Skeletal muscle satellite cell (primary cell): ENCODE measurements at regions not wholly inside any gene's neighbourhood (a gene's known extent, or its start where the extent isn't known, plus 50 kb on each side); places are given as distances from the start of the nearest gene placed in this dataset.

Experiments
- H3K27me3 ChIP-seq: 2 replicates; pipeline ENCODE4 v1.7.0; 2013; ENCODE audit warnings: low read length; ENCODE audit not compliant: control insufficient read depth, insufficient read depth
- H3K36me3 ChIP-seq: 2 replicates; pipeline ENCODE4 v1.7.0; 2013; ENCODE audit warnings: mild to moderate bottlenecking, control low read depth, low read length; ENCODE audit not compliant: insufficient read depth
- H3K4me1 ChIP-seq: 2 replicates; pipeline ENCODE4 v1.7.0; 2013; ENCODE audit warnings: low read length; ENCODE audit not compliant: control insufficient read depth, insufficient read depth
- H3K4me2 ChIP-seq: 2 replicates; pipeline ENCODE4 v1.7.0; 2013; ENCODE audit warnings: mild to moderate bottlenecking, low read length
- H3K4me3 ChIP-seq: 2 replicates; pipeline ENCODE4 v1.7.0; 2013; ENCODE audit warnings: low read length
- H3K9ac ChIP-seq: 2 replicates; pipeline ENCODE4 v1.7.0; 2013; ENCODE audit warnings: mild to moderate bottlenecking, low read depth, low read length, moderate library complexity
- H3K9me3 ChIP-seq: replicated peaks from 2 replicates; pipeline ENCODE4 v1.7.0; 2013; ENCODE audit warnings: mild to moderate bottlenecking, control low read depth, low read length

GRCh38 chrX:4800756-4801155, 1087.3 kb upstream of the PRKX start:
- no peaks in the 10 kb centered on the region for H3K36me3 ChIP-seq
- H3K4me3 ChIP-seq: no peak overlapping the region
- H3K4me1 ChIP-seq: no peaks in the 10 kb centered on the region
- H3K4me2 ChIP-seq: no peak overlapping the region
- no peak overlapping the region for H3K9ac ChIP-seq
- H3K9me3 ChIP-seq: peaks cover 5% of the 10 kb centered on the region
- H3K27me3 ChIP-seq: no peaks in the 10 kb centered on the region

- Histone ChIP-seq H3K4me1 (no peaks in the 10 kb centered on the region), H3K36me3 (no peaks in the 10 kb centered on the region), H3K9me3 (peaks cover under 1% of the 10 kb centered on the region), H3K4me3 (no peak overlapping the region), H3K27me3 (no peaks in the 10 kb centered on the region), H3K4me2 (no peak overlapping the region), H3K9ac (no peak overlapping the region)
These were observed 1074.5 kb upstream of the PRKX start for GRCh38 chrX:4787971-4788370.

GRCh38 chrX:4764888-4765287, 1051.4 kb upstream of the PRKX start:
- Histone ChIP-seq H3K4me2 (no peak overlapping the region), H3K4me1 (no peaks in the 10 kb centered on the region), H3K27me3 (no peaks in the 10 kb centered on the region), H3K4me3 (no peak overlapping the region), H3K9me3 (peaks cover 4% of the 10 kb centered on the region), H3K36me3 (no peaks in the 10 kb centered on the region), H3K9ac (no peak overlapping the region)

GRCh38 chrX:4762196-4762595, 1048.7 kb upstream of the PRKX start:
- Histone ChIP-seq H3K4me1 (no peaks in the 10 kb centered on the region), H3K9ac (no peak overlapping the region), H3K27me3 (no peaks in the 10 kb centered on the region), H3K36me3 (no peaks in the 10 kb centered on the region), H3K4me2 (no peak overlapping the region), H3K9me3 (peaks cover 7% of the 10 kb centered on the region), H3K4me3 (no peak overlapping the region)

- Histone ChIP-seq H3K9me3 (peaks cover 3% of the 10 kb centered on the region), H3K4me3 (no peak overlapping the region), H3K4me2 (no peak overlapping the region), H3K9ac (no peak overlapping the region), H3K27me3 (no peaks in the 10 kb centered on the region), H3K36me3 (no peaks in the 10 kb centered on the region), H3K4me1 (no peaks in the 10 kb centered on the region)
These were observed 1041.6 kb upstream of the PRKX start for GRCh38 chrX:4754878-4755604.

GRCh38 chrX:4741024-4741423, 1027.6 kb upstream of the PRKX start:
- Histone ChIP-seq H3K27me3 (no peaks in the 10 kb centered on the region), H3K4me2 (no peak overlapping the region), H3K4me1 (no peaks in the 10 kb centered on the region), H3K4me3 (no peak overlapping the region), H3K9ac (no peak overlapping the region), H3K9me3 (no peaks in the 10 kb centered on the region), H3K36me3 (no peaks in the 10 kb centered on the region)

GRCh38 chrX:4735299-4735698, 1021.9 kb upstream of the PRKX start:
- Histone ChIP-seq H3K4me1 (no peaks in the 10 kb centered on the region), H3K36me3 (no peaks in the 10 kb centered on the region), H3K27me3 (no peaks in the 10 kb centered on the region), H3K9ac (no peak overlapping the region), H3K9me3 (no peaks in the 10 kb centered on the region), H3K4me3 (no peak overlapping the region), H3K4me2 (no peak overlapping the region)

DNA sequence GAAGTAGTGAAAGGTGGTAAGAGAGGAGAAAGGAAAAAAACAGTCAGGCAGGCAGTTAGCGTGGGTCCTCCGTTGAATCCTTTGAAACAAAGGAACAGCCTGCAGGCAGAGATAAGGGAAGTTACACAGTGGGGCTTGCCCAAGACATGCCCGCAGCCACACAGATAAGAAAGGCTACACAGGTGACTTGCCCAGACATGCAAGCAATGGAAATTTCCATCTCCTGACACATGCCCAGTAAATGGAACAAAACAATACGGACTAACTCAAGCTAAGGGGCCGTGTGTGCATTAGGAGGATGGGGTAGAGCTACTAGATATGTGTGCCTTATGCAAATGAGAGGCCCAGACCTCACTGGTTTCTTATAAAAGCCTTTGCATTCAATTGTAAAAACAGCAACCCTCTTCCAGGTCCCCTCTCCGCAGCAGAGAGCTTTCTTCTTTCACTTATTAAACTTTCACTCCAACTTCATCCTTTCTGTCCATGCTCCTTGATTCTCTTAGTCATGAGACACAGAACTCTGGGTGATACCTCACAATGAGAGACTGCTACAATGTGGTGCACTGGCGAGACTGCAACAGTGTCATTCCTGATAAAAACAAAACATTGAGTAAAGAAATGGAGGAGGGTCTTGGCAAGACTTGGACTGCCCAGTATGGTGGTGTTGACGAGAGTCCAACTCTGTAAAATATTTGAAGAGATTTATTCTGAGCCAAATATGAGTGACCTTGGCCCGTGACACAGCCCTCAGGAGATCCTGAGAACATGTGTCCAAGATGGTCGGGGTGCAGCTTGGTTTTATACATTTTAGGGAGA, 997.4 kb upstream of the PRKX start:
- no peaks in the 10 kb centered on the region for H3K36me3 ChIP-seq
- no peak overlapping the region for H3K9ac ChIP-seq
- no peak overlapping the region for H3K4me3 ChIP-seq
- H3K4me1 ChIP-seq: no peaks in the 10 kb centered on the region
- no peak overlapping the region for H3K4me2 ChIP-seq
- no peaks in the 10 kb centered on the region for H3K9me3 ChIP-seq
- H3K27me3 ChIP-seq: no peaks in the 10 kb centered on the region

DNA sequence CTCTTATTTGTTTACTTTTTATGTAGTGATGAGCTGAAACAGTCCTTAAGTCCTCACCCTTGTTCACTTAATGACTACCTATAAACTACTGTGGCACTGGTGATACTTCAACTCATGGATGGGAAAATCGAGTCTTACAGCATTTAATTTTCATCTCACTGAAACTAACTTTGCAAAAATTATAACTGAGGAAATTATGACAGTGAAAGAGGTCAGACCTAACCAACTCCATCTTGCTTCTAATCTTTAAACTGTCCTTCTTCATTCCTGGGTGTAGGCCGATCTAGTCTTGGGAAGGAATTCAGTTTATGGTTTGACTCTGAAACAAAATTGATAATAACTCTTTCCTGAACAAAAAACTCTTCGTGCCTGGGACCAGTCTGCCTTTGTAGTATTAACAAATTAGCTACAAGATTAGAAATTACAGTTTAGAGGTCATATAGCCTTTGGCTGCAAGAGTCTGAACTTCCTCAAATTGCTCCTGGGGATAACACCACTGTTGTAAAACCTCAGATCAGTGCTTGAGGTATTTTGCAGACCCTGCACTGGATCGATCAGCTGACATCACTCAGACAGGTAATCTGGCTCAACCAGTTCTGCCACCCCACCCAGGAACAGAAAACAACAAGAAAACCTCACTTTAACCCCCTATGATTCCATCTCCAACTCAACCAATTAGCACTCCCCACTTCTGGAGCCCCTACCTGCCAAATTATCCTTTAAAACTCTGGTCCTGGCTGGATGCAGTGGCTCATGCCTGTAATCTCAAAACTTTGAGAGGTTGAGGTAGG, 995.7 kb upstream of the PRKX start:
- no peaks in the 10 kb centered on the region for H3K9me3 ChIP-seq
- H3K4me1 ChIP-seq: no peaks in the 10 kb centered on the region
- no peak overlapping the region for H3K9ac ChIP-seq
- no peak overlapping the region for H3K4me2 ChIP-seq
- H3K4me3 ChIP-seq: no peak overlapping the region
- no peaks in the 10 kb centered on the region for H3K27me3 ChIP-seq
- no peaks in the 10 kb centered on the region for H3K36me3 ChIP-seq

GRCh38 chrX:4706961-4707360, 993.5 kb upstream of the PRKX start:
- Histone ChIP-seq H3K4me3 (no peak overlapping the region), H3K9ac (no peak overlapping the region), H3K9me3 (no peaks in the 10 kb centered on the region), H3K36me3 (no peaks in the 10 kb centered on the region), H3K4me1 (no peaks in the 10 kb centered on the region), H3K4me2 (no peak overlapping the region), H3K27me3 (no peaks in the 10 kb centered on the region)

GRCh38 chrX:4690521-4690920, 977.1 kb upstream of the PRKX start:
- H3K4me1 ChIP-seq: no peaks in the 10 kb centered on the region
- H3K27me3 ChIP-seq: no peaks in the 10 kb centered on the region
- no peak overlapping the region for H3K4me2 ChIP-seq
- H3K9me3 ChIP-seq: no peaks in the 10 kb centered on the region
- H3K9ac ChIP-seq: no peak overlapping the region
- H3K4me3 ChIP-seq: no peak overlapping the region
- H3K36me3 ChIP-seq: no peaks in the 10 kb centered on the region
